ENCODE measurements at regions not wholly inside any gene's neighbourhood (a gene's known extent, or its start where the extent isn't known, plus 50 kb on each side); places are given as distances from the start of the nearest gene placed in this dataset.

- TF ChIP-seq CTCF (IDR thresholded peaks at IDR 0.05; ENCODE audit: borderline replicate concordance, extremely low read depth, low read length, poor library complexity, severe bottlenecking) (no peak), EZH2 (IDR thresholded peaks at IDR 0.05; ENCODE audit: borderline replicate concordance, low read depth, low read length, severe bottlenecking) (no peak)
Observed at GRCh38 chr13:48896312-48896711, 79.4 kb upstream of the FNDC3A start.
